ENCODE measurements at regions not wholly inside any gene's neighbourhood (a gene's known extent, or its start where the extent isn't known, plus 50 kb on each side); places are given as distances from the start of the nearest gene placed in this dataset.

DNA sequence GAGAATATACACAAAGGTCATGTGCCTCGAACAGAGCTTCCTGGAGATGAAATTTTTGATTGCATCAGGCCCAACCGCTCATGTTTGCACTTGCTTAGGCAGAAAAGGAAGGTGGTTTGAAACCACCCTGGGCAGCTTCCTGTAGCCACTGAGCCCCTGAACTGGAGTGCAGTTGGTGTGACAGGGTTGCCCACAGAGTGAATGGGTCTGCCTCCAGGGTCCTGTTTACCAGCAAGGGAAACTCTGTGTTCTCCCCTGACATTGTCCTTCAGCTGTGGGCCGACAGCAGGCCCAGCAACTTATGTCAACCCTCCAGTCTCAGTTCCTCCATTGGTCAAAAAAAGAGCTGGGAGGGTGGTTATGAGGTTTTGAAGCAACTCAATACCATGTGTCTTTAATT, 289.6 kb downstream of the KIF4B start:
- no peak for FAIRE-seq

DNA sequence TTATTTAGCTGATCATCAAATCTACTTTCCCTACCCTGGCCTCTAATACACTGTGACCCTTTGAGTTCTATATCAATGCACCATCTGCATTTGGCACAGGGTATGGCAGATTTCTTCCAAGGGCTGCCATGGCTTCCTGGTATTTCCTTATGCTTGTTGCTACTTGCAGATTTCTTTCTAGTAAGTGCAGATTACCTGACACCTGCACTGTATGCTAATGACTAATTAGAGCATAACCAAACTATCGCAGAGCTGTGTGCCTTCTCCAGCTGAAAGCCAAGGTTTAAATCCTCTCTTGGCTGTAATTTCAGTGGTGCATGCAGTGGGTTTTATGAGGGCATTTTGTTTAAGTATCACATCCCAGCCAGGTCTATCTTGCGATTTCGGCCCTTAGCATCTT, 293.7 kb downstream of the KIF4B start:
- no peak for FAIRE-seq

DNA sequence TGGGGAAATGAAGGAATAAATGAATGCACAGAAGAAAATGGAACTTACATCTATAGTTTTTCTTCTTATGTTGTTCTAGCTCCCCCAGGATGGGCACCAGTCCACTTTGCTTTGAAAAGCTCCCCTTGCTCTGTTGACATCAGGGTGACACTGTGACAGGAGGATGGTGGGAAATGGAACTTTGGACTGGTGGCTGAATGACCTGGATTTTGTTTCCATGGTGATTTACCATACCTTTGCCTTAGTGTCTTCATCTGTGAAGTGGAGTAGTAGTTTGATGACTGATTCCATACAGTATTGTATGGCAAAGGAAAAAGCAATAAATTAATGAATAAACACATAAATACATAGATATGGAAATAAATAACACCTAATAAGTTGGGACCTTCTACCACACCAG, 294.7 kb downstream of the KIF4B start:
- no peak for FAIRE-seq

DNA sequence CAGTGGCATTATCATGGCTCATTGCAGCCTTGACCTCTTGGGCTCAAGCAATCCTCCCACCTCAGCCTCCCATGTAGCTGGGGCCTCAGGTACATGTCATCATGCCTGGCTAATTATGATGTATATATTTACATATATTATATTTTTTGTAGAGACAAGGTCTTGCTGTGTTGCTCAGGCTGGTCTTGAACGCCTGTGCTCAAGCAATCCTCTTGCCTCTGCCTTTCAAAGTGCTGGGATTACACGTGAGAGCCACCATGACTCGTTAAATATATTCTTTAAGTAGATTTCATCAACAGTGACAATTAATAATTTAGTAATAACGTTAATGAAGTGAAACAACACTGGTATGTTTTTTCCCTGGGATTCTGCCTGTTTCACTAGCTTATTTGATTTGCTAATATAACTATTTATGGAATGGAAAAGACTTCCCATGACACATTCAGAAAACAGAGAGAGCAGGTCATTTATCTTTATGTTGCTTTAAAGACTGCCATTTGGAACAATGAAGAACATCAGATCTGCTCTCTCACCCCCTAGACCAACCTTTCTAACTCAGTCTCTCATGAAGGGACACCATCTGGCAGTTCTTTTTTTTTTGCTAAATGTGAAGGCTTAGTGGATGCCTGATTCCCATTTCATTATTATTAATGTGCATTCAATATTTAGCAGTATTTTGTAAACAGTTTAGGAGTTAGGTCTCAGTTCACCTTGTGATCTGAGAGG, 295.6 kb downstream of the KIF4B start:
- peak; percentile 85 for FAIRE-seq

DNA sequence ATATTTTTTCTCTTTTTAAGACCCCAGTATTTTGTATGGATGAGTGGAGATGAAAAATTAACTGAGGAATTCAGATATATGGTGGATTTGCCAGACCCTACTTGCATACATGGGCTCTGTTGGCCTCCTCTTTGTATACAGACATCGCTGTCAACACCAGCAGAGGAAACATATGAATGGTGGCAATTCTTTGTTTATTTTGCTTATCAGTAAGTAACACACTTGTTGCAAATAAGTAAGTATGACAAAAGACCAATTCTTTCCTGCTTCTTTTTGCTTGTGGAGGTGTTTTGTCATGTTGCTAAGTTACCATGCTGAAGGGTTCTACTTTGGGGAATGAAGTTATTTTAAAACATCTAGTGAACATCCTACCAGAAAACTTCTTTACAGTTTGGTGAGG, 298.2 kb downstream of the KIF4B start:
- FAIRE-seq: no peak

DNA sequence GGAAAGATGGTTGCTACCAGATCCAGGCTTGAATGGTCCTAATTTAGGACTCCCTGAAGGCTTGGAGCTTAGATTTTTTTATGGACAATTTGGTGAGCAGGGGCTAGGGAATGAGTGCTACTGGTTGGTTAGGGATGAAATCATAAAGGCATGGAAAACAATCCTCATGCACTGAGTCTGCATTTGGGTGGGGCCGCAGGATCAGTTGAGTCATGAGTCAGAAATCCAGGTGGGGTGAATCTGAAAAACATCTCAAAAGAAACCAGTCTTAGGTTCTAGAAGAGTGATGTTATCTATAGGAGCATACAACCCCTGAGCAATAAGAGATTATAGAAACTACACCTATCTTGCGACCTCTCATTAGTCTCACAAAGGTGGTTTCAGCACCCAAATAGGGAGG, 300.0 kb downstream of the KIF4B start:
- FAIRE-seq: no peak

DNA sequence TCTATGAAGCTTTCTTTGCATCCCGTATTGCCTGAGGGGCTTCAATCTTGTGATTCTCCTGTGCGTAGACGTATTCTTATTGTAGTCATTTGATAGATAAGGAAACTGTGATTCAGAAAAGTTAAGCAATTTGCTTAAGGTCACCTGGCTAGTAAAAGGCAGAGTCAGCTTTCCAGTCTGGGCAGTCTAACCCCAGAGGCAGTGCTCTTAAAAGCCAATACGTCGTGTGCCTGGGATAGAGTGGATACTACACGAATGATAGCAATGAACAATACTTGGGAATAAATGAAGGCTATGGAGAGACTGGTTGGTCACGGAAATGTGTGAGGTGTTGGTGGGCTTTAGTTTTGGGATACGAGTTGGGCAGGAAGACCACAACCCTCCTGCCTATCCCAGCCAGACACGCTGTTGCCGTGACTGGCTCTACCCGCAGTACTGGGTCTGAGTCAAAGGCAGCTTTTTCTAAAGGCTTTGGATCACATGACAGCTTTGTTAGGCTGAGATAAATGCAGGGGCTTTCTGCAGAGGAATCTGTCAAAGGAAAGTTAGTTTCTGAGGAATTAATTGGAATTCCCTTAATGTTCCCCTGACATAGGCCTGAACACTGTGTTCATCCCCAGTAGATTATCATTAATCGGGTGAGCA, 302.6 kb downstream of the KIF4B start:
- FAIRE-seq: no peak

DNA sequence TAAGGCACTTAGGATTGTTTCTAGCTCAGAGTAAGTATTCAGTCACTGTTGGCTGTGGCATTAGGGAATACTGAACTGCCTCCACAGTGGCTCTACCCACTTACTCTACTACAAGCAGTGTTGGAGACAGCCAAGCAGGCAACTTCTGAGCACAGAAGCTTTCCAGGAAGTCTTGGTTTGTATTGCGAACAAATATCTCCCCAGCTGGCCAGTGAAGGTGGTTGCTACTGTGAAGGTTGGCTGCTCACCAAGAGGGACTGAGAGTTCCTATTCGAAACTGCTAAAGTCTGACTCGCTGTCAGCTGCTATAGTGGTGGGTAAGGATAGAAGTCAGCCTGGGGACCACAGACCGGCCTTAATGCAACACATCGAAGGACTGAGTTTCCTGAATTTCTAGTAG, 319.1 kb downstream of the KIF4B start:
- FAIRE-seq: no peak

DNA sequence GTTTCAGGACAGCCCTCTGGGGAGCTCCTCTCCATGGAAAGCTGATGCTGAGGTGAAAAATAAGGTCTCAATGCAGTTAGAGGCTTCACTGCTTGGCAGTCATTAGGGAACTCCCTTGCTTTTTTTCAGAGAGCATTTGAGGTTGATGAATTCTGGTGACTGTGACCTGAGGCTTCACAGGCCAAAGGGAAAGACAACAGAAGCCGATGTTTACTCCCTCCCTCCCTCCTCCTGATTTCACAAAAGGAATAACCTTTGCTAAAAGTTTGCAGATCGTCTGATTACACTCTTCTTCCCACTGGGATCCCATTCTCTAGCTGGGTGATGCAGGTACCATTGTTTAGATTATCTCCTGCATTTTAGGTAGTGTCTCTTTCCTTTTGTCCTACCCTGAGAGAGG, 329.4 kb downstream of the KIF4B start:
- no peak for FAIRE-seq

DNA sequence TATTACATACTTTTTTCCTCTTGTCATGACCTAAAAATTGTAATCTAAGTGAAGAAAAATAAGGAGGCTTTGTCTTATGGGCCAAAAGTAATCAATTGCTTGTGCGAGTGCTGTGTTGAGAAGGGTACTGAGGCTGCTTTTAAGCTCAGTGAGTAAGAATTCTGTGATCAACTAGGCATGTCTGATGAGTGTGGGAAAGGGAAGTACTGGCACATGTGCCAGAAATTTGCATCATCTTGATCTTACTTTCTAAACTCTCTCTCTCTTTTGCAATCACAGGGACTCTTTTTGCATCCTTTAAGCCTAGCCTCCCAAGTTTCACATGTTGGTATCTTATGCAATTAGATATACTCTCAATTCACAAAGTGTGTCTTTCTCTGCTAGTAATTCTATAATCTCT, 329.9 kb downstream of the KIF4B start:
- FAIRE-seq: no peak

DNA sequence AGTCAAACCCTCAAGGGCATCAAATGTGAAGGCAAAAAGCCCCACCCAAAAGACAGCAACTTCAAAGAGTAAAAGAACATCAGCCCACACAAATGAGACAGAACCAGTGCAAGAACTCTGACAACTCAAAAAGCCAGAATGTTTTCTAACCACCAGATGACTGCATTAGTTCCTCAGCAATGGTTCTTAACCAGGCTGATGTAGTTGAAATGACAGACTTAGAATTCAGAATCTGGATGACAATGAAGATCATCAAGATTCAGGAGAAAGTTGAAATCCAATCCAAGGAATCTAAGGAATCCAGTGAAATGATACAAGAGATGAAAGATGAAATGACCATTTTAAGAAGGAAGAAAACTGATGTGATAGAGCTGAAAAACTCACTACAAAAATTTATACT, 339.7 kb downstream of the KIF4B start:
- no peak for FAIRE-seq

DNA sequence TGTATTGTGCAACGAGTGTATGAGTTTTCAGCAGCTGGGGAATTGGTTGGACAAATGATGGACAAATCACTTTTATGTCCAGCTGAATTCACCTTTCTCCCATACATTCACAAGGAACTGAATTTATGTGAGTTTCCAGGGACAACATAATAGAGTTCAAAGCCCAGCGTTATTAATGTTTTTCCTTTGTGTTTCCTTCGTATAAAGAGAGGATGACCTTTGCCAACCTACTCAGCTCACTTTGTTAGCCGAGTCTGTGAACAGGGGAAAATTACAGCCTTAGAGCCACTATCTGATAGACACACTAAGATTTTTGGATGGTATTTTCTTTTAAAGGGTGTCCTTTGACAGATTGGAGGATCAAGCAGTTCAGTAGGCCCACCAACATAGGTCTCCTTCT, 352.5 kb downstream of the KIF4B start:
- FAIRE-seq: no peak

DNA sequence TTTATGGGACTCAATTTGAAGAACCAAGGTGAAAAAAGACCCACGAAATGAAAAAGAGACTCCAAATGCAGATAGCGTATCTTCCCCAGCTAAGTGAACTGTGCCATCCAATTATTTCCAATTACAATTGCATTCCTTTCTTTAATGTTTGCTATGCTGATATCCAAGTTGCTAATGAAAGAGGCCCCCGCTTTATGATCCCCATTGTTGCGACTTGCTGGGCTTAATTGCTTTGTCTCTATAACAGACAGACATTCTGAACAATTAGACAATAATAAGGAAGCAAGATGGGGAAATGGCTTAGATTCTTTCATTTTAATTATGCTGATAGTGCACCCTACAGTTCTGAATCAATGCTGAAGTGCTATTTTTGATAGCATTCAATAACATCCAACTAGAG, 354.3 kb downstream of the KIF4B start:
- FAIRE-seq: no peak

DNA sequence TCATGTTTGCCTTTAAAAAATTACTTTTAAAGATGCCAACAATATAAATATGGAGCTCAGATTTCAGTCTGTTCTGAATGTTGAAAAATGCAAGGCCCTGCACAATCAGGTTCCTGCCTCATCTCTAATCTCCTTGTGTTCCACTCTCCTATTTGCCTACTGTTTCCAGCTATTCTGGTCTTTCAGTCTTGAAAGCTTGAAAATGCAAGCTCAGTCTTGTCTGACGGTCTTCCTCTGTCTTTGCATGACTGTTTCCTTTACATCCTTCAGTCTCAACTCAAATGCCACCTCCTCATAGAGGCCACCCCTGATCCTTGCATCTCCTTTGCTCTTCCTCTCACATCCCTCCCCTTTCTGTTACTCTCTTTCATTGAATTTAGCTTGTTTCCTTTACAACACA, 354.9 kb downstream of the KIF4B start:
- FAIRE-seq: no peak

DNA sequence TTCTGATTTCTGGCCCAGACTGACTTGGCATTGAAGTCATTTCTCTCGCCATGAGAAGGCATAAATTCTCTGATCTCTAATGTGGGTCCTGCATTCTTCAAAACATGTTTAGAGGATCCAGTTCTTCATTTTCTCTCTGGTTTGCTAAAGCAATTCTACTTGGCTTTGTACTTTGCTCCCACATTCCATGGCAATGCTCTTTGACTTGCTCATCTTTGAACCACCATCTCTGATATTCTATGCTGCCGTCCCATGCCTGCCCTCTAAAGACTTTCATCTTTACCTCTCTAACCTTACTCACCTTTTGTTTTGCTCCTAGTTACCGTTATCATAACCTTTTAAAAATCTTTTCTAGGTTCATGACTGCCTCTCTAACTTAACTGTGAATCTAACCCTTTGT, 366.9 kb downstream of the KIF4B start:
- FAIRE-seq: no peak

DNA sequence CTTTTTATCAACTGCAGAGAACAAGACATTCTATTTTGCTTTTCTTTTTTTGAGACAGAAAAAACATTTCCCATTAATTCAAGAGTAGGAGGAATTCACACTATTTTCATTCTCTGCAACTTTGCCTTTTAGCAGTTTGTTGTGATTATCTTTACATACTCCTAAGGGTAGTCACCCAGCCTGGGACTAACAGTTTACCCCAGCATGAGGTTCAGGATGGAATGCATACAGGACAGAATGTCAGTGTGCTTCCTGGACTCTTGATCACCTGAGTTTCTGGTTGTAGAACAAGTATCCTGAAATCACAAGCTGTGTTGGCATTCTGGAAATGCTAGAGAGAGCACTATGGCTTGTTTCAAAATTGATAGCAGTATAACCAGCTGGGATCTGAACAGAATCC, 368.1 kb downstream of the KIF4B start:
- no peak for FAIRE-seq

DNA sequence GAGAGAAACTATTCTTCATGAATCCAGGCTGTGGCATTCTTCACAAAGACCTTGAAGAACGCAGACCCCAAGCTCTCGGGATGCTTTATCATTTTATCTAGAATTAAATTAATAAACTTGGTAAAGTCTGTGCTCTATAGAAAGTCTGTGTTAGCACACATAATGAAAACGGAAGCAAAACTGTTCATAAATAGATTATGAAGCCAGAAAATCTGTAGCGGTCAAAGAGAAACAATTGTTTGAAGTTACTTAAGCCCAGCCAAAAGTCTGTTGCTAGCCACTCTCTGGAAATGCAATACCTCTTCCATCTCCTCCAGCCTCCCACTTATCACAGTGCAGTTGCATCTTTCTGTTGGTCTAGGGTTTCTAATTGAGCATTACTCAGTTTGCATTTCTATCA, 375.9 kb downstream of the KIF4B start:
- FAIRE-seq: no peak

DNA sequence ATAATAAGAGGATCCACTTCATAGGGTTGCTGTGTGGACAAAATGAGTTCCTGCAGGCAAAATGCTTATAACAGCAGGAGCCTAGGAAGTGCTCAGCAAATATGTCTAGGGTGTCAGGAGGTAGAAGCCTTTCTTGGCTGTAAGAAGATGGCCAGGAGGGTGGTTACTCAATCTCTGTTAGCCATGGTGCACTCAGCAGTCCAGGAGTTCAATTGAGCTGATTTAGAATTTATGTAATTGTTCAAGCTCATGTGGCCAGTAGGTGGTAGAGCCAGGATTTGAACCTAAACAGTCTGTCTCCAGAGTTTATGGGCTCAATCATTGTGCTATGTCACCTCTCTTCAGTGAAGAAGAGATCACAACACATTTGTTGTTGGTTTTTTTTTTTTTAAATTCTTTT, 381.2 kb downstream of the KIF4B start:
- no peak for FAIRE-seq

DNA sequence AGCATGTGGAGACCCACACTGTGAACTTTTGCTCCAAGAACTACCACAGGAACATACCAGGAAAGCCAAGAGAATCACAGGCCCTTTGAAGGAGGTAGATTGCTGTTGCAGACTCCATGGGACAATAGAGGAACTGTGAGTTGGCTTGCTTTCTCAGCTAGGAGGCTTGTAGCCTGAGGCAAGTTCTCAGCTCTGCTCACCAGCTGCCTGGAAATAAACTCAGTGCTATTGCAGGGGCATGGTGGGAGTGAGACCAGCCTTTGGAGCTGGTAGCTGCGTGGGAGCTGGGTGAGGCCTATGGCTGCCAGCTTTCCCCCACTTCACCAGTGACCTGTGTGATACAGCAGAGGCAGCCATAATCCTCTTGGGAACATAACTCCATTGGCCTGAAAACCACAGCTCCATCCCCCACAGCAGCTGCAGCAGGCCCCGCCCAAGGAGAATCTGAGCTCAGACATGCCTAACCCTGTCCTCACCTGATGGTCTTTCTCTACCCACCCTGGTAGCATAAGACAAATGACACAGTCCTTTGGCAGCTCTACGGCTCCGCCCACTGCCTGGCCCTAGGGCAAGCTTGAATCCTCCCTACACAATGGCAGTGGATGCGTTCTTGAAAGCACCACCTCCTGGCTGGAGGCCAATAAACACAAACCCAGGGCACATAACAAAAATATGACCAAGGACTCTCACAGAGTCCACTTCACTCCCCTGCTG, 389.5 kb downstream of the KIF4B start:
- FAIRE-seq: no peak

DNA sequence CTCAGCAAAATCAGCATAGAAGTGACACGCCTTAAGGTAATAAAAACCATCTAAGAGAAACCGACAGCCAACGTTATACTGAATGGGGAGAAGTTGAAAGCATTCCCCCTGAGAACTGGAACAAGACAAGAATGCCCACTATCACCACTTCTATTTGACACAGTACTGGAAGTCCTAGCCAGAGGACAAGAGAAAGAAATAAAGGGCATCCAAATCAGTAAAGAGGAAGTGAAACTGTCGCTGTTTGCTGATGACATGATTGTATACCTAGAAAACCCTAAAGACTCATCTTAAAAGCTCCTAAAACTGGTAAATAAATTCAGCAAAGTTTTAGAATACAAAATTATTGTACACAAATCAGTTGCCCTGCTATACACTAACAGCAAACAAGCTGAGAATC, 393.3 kb downstream of the KIF4B start:
- FAIRE-seq: no peak

DNA sequence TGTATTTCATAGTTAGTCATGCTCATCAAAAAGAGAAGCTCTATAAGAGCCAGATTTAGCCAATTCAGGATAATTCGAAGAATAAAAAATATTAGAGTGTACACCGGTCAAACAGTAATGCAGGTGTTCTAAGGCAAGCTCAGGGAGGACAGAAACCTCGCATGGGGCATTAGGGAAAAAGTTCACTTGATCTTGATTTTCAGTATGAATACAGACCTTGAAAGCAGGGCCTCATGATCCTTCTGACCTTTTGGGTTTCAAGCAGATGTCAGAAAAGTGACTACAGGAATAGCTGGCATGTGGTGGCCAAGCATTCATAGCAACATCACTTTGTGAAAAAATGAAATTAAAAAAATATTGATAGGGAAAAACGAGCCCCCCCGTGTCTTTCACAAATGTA, 394.9 kb downstream of the KIF4B start:
- FAIRE-seq: no peak

DNA sequence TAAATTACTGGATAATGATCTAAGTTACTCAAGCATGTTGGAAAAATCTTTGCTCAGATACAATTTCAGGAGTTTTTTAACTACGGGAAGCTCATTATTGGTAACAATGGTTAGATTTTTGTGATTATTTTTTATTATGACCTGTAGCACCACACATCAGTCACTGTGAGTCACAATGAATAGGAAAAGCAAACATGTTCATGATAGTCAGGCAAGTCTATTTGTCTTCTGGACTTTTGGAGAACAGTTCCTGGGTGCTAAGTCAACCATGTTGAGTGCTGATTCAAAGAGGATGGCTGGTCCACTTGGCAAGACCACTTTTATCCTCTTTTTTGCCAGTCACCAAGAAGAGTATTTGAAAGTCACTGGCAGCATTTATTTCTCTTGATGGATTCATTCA, 403.2 kb downstream of the KIF4B start:
- FAIRE-seq: no peak

DNA sequence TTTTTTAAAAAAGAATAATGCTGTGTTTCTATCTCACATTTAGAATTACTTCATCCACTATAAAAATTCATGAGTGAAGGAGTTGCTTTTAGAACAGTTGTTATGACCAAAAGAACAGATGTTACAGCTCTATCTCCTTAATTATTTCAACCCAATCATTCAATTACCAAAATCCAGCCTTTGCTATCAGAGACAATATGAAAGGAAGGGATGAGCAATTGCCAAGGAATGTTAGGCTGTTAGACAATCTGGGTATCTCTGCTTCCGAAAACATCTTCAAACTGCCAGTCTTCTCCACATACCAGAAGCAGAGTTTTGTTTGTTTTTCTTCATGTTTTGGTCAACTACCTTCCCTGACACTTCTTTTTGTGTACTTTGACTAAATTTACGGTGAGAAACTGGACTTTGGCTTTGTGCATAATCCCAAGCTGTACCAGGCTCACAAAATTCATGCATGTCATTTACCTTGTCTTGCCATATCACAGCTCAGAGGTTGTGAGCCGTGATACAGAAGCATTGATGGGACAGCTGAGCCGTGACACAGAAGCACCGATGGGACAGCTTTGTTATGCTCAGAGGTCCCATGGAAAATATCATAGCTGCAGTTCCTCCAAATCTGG, 405.5 kb downstream of the KIF4B start:
- no peak for FAIRE-seq

DNA sequence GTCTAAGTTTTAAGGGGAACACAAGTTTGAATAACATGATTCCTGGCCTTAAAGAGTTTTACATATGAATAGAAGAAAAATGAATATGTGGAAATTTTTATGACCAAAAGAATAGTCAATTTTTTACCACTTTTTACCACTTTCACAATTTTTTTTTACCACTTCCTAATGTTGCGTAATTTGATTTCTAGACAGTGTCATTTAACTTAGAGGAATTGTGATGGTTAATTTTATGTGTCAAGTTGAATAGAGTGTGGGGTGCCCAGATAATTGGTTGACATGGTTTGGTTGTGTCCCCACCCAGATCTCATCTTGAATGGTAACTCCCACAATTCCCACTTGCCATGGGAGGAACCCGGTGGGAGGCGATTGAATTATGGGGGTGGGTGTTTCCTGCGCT, 416.6 kb downstream of the KIF4B start:
- no peak for FAIRE-seq

Measured in islet of Langerhans (tissue), 1 donor.